Suprapubic skin (tissue), 4 donors: ENCODE measurements at regions not wholly inside any gene's neighbourhood (a gene's known extent, or its start where the extent isn't known, plus 50 kb on each side); places are given as distances from the start of the nearest gene placed in this dataset.

ENCODE experiments used
- DNase-seq, 2 donors: peaks; one replicate each; pipeline ENCODE4 v3.0.0-alpha.2; 2019; ENCODE audit warnings: low spot score in 2 of 2
- H3K27ac ChIP-seq: fragments of 200-600 bp; sonication (generic); one replicate; pipeline ENCODE4 v1.5.1; 2019
- H3K27me3 ChIP-seq: fragments of 200-600 bp; sonication (generic); one replicate; pipeline ENCODE4 v1.5.1; 2019
- H3K36me3 ChIP-seq: fragments of 200-600 bp; sonication (generic); one replicate; pipeline ENCODE4 v1.5.1; 2019
- H3K4me1 ChIP-seq: fragments of 200-600 bp; sonication (generic); one replicate; pipeline ENCODE4 v1.5.1; 2019
- H3K4me3 ChIP-seq: fragments of 200-600 bp; sonication (generic); one replicate; pipeline ENCODE4 v1.5.1; 2019; ENCODE audit warnings: mild to moderate bottlenecking
- H3K9me3 ChIP-seq: fragments of 200-600 bp; sonication (generic); one replicate; pipeline ENCODE4 v1.5.1; 2019
- EP300 ChIP-seq: sonication (generic); formaldehyde crosslinking; IDR thresholded peaks from one replicate; pipeline ENCODE4 v1.6.1; 2017; ENCODE audit warnings: antibody characterized with exemption
- POLR2A ChIP-seq, 2 donors: fragments of 450-650 bp; IDR thresholded peaks; one replicate each; pipeline ENCODE4 v1.6.1; 2017; ENCODE audit warnings: antibody characterized with exemption in 2 of 2, mild to moderate bottlenecking in 2 of 2, moderate library complexity in 2 of 2
- POLR2AphosphoS5 ChIP-seq, 3 donors: sonication (generic); formaldehyde crosslinking; IDR thresholded peaks; one replicate each; pipeline ENCODE4 v1.6.1; 2017; ENCODE audit warnings: antibody characterized with exemption in 3 of 3
- WGBS: methylation state at CpG from one replicate; pipeline ENCODE4 v1.1.5; 2018; 5-methylcytosine and 5-hydroxymethylcytosine counted together
- TF ChIP-seq, protein P1 (sequence below), 2 donors: fragments of 200-600 bp in 1 of 2; fragments of 450-650 bp in 1 of 2; sonication (generic) in 1 of 2; IDR thresholded peaks; one replicate each; pipeline ENCODE4 v1.5.1; 2016 to 2019; ENCODE audit warnings: antibody characterized with exemption in 2 of 2, mild to moderate bottlenecking in 1 of 2, moderate library complexity in 1 of 2

DNA sequence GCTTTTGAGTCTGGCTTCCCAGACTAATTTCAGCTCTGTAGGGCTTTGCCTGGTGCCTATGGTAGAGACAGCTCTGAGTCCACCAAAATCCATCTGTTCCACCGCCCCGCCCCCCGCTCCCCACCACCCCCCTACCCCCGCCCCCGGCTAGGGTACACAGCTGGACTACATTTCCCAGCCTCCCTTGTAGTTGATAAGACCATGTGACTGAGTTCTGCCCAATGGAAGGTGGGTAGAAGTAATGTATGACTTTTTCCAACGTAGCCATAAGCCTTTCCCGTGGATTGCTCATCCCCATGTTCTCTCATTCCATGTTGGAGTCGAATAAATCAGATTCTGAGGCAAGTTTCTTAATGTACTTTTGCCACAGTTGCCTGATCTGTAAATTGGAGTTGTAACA is 786.7 kb upstream of the EEF2KMT start:
- Histone ChIP-seq H3K27me3 (no peaks in the 10 kb centered on the region), H3K36me3 (no peaks in the 10 kb centered on the region), H3K4me1 (no peaks in the 10 kb centered on the region), H3K9me3 (no peaks in the 10 kb centered on the region), H3K27ac (no peak overlapping the region), H3K4me3 (no peak overlapping the region)
- 89% methylated on average over 8 of the region's 8 CpGs for WGBS
- no peak for DNase-seq
- TF ChIP-seq EP300 (no peak), POLR2A (IDR thresholded peaks at IDR 0.05) (no peak), POLR2AphosphoS5 (IDR thresholded peaks at IDR 0.05) (no peak)
- TF ChIP-seq, protein P1, sequence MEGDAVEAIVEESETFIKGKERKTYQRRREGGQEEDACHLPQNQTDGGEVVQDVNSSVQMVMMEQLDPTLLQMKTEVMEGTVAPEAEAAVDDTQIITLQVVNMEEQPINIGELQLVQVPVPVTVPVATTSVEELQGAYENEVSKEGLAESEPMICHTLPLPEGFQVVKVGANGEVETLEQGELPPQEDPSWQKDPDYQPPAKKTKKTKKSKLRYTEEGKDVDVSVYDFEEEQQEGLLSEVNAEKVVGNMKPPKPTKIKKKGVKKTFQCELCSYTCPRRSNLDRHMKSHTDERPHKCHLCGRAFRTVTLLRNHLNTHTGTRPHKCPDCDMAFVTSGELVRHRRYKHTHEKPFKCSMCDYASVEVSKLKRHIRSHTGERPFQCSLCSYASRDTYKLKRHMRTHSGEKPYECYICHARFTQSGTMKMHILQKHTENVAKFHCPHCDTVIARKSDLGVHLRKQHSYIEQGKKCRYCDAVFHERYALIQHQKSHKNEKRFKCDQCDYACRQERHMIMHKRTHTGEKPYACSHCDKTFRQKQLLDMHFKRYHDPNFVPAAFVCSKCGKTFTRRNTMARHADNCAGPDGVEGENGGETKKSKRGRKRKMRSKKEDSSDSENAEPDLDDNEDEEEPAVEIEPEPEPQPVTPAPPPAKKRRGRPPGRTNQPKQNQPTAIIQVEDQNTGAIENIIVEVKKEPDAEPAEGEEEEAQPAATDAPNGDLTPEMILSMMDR (IDR thresholded peaks at IDR 0.05): no peak

DNA sequence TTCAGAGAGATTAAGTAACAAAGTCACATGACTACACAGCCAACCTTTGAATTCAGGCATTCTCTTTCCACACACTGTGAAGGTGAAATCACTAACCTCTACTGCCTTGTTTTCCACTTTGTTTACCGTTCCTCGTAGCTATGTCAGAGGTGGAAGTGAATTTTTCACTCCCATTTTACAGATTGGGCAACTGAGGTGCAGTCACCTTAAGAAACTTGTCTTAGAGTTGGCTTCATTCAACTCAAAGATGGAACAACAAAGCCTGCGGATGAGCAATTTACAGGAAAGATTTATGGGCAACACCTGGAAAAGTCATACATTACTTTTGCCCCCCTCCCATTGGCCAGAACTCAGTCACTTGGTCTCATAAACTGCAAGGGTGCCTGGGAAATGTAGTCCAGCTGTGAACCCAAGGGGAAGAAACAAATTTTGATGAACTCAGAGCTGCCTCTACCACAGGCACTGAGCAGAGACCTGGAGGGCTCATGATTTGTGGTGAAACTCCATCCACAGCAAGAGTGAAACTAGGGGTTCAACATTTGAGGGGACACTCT is 784.6 kb upstream of the EEF2KMT start:
- TF ChIP-seq POLR2A (IDR thresholded peaks at IDR 0.05) (no peak), POLR2AphosphoS5 (IDR thresholded peaks at IDR 0.05) (no peak), EP300 (no peak)
- TF ChIP-seq, protein P1 (IDR thresholded peaks at IDR 0.05): no peak
- no peak for DNase-seq
- WGBS: 74% methylated on average over 3 of the region's 3 CpGs

DNA sequence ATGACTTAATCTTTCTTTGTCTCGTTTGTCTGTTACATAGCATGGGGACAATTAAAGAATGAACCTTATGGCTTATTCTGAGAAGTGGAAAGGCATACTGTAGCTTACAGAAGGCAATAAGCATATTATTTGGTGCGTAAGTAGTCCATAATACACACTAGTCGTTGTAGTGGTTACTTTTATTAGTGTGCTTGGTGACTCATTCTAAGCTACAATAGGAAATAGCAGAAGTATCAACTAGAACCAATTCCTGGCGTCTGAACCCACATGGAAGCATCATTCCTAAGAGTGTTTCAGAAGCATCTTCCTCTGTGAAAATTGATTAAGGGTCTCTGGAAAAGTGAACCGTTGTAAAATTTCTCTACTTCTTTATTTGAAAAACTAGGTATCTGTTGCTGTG is 777.8 kb upstream of the EEF2KMT start:
- Histone ChIP-seq H3K4me3 (no peak overlapping the region), H3K36me3 (no peaks in the 10 kb centered on the region), H3K9me3 (no peaks in the 10 kb centered on the region), H3K27ac (no peak overlapping the region), H3K4me1 (no peaks in the 10 kb centered on the region), H3K27me3 (no peaks in the 10 kb centered on the region)
- TF ChIP-seq, protein P1 (IDR thresholded peaks at IDR 0.05): no peak
- TF ChIP-seq POLR2A (IDR thresholded peaks at IDR 0.05) (no peak), POLR2AphosphoS5 (IDR thresholded peaks at IDR 0.05) (no peak)
- DNase-seq: no peak
- WGBS: 79% methylated on average over 5 of the region's 5 CpGs

More for the DNA sequence above, 784.6 kb upstream of the EEF2KMT start:
- Histone ChIP-seq H3K9me3 (no peaks in the 10 kb centered on the region), H3K4me1 (no peaks in the 10 kb centered on the region), H3K4me3 (no peak overlapping the region), H3K36me3 (no peaks in the 10 kb centered on the region), H3K27ac (no peak overlapping the region), H3K27me3 (no peaks in the 10 kb centered on the region)

DNA sequence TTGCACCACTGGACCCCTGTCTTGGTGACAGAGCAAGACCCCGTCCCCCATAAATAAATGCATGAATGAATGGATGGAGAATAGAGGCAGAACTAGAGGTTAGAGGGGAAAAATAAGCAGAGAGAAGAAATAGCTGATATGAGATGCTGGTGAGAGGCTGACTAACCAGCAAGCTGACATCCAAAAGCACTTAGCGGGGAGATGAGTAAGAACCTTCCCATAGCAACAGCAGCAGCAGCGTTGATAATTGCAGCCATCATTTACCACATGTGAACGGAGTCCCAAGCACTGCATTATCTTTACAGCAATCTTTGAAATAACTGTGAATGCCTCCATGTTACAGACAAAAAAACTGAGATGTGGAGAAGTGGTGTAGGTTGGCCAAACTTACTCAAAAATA is 777.3 kb upstream of the EEF2KMT start:
- Histone ChIP-seq H3K9me3 (no peaks in the 10 kb centered on the region), H3K36me3 (no peaks in the 10 kb centered on the region), H3K27me3 (no peaks in the 10 kb centered on the region), H3K4me3 (no peak overlapping the region), H3K27ac (no peak overlapping the region), H3K4me1 (no peaks in the 10 kb centered on the region)
- DNase-seq: no peak
- TF ChIP-seq POLR2AphosphoS5 (IDR thresholded peaks at IDR 0.05): no peak
- no peak for TF ChIP-seq POLR2A (IDR thresholded peaks at IDR 0.05)
- TF ChIP-seq, protein P1 (IDR thresholded peaks at IDR 0.05): no peak
- no peak for TF ChIP-seq EP300
- WGBS: 68% methylated on average over 4 of the region's 4 CpGs

DNA sequence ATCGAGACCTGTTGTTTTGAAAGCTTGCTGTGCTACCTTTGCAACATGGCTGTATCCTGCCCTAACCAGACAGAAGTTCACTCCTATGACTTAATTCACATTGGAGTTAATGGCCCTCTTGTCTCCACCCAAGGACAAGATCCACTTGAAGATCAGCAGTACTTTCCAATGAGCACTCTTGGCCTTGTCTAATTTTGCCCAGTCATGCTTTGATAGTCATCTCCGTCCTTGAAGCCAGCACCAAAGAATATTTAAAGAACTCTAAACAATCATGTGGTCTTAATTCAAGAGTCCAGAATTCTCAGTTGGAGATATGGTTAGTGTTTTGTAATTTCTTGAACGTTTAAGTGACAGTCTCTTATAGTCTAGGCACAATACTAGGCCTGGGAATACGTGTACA is 775.6 kb upstream of the EEF2KMT start:
- no peak overlapping the region for H3K27ac ChIP-seq
- no peaks in the 10 kb centered on the region for H3K9me3 ChIP-seq
- no peaks in the 10 kb centered on the region for H3K4me1 ChIP-seq
- no peak overlapping the region for H3K4me3 ChIP-seq
- H3K27me3 ChIP-seq: no peaks in the 10 kb centered on the region
- no peaks in the 10 kb centered on the region for H3K36me3 ChIP-seq
- TF ChIP-seq POLR2A (IDR thresholded peaks at IDR 0.05) (no peak), POLR2AphosphoS5 (IDR thresholded peaks at IDR 0.05) (no peak)
- WGBS: 66% methylated on average over 4 of the region's 4 CpGs
- no peak for DNase-seq
